K562 (cell line): ENCODE measurements at regions not wholly inside any gene's neighbourhood (a gene's known extent, or its start where the extent isn't known, plus 50 kb on each side); places are given as distances from the start of the nearest gene placed in this dataset.

Experiments
- ATAC-seq: fragments of 200-7000 bp; cut with Tn5 transposase; 3 replicates; pipeline ENCODE4 v1.9.1; 2020; ENCODE audit warnings: moderate library complexity
- BruUV-seq: library from RNA; stranded (reverse); fragments of 400-500 nt; replicated peaks from 2 replicates; lab custom pipeline; 2021; lab: Mats Ljungman, UMichigan
- CTCF ChIA-PET: fragments of 300-600 bp; formaldehyde crosslinking; extraction: SDS; loops from one replicate; lab custom pipeline; 2021; ENCODE audit warnings: low intra/inter-chr PET ratio; lab: Yijun Ruan, JAX
- POLR2A ChIA-PET: fragments of 300-600, 350-650 bp; sonication (Branson Sonifier 250); formaldehyde crosslinking; extraction: SDS; loops from one replicate; lab custom pipeline; 2021; ENCODE audit warnings: antibody characterized with exemption, inconsistent platforms; lab: Yijun Ruan, JAX
- DNase-seq, 4 experiments: peaks; one replicate each; pipeline versions ENCODE4 v3.0.0 to v3.0.0-alpha.2; 2011 to 2018; ENCODE audit warnings: low spot score in 3 of 4, mixed read lengths in 3 of 4; ENCODE audit errors: extremely low read depth in 1 of 4
- FAIRE-seq: peaks from 2 replicates; lab custom pipeline; 2011; peaks lifted over from hg19 to GRCh38; lab: Jason Lieb, UNC
- H2AFZ ChIP-seq: 2 replicates; pipeline ENCODE4 v1.6.0; 2011; ENCODE audit warnings: low read depth, low read length, control low read depth, inconsistent platforms
- H3K27ac ChIP-seq: fragments of 200-600 bp; 3 replicates; pipeline ENCODE4 v1.8.0; 2011; ENCODE audit warnings: low read depth, mild to moderate bottlenecking, control low read depth, inconsistent platforms, low read length, moderate library complexity, mixed read lengths; ENCODE audit errors: extremely low read depth
- H3K27me3 ChIP-seq, 2 experiments: fragments of 300-600 bp in 1 of 2; 2 replicates in 1 of 2; 3 replicates in 1 of 2; pipeline versions ENCODE4 v1.6.0 to v1.8.0; 2011; ENCODE audit warnings: inconsistent platforms in 2 of 2, low read length in 2 of 2, mild to moderate bottlenecking in 1 of 2, mixed read lengths in 1 of 2, moderate library complexity in 1 of 2; ENCODE audit not compliant: control insufficient read depth in 2 of 2, insufficient read depth in 2 of 2
- H3K36me3 ChIP-seq: fragments of 300-600 bp; 3 replicates; pipeline ENCODE4 v1.8.0; 2011; ENCODE audit warnings: mild to moderate bottlenecking, low read length, inconsistent platforms; ENCODE audit not compliant: control insufficient read depth, insufficient read depth
- H3K4me1 ChIP-seq, 2 experiments: fragments of 200-600 bp in 1 of 2; replicated peaks in 1 of 2; 2 replicates in 1 of 2; 3 replicates in 1 of 2; pipeline versions ENCODE4 v1.5.1 to v1.8.0; 2011; ENCODE audit warnings: inconsistent platforms in 2 of 2, low read length in 2 of 2, mild to moderate bottlenecking in 1 of 2, mixed read lengths in 1 of 2, moderate library complexity in 1 of 2; ENCODE audit not compliant: control insufficient read depth in 2 of 2, insufficient read depth in 2 of 2
- H3K4me2 ChIP-seq: 2 replicates; pipeline ENCODE4 v1.6.1; 2011; ENCODE audit warnings: low read length, control low read depth, inconsistent platforms, mixed read lengths; ENCODE audit not compliant: insufficient read depth
- H3K4me3 ChIP-seq: fragments of 200-600 bp; sonication (generic), shearing (Covaris generic); 2 replicates; pipeline ENCODE4 v1.5.1; 2016; ENCODE audit warnings: control low read depth, inconsistent platforms
- H3K79me2 ChIP-seq: fragments of 200-600 bp; 3 replicates; pipeline ENCODE4 v1.8.0; 2011; ENCODE audit warnings: low read length, inconsistent platforms; ENCODE audit not compliant: control insufficient read depth, insufficient read depth
- H3K9ac ChIP-seq, 2 experiments: 2 replicates each; pipeline versions ENCODE4 v1.6.0 to v1.6.1; 2011; ENCODE audit warnings: low read depth in 2 of 2, low read length in 2 of 2, control low read depth in 1 of 2, inconsistent platforms in 1 of 2, mild to moderate bottlenecking in 1 of 2, mixed read lengths in 1 of 2; ENCODE audit not compliant: insufficient read depth in 1 of 2
- H3K9me1 ChIP-seq: one replicate; pipeline ENCODE4 v1.6.0; 2011; ENCODE audit warnings: inconsistent platforms, mild to moderate bottlenecking, low read length, moderate library complexity; ENCODE audit not compliant: control insufficient read depth, insufficient read depth
- H3K9me3 ChIP-seq: replicated peaks from 2 replicates; pipeline ENCODE4 v1.5.1; 2011; ENCODE audit warnings: low read depth, low read length, inconsistent platforms; ENCODE audit not compliant: control insufficient read depth, insufficient read depth
- H4K20me1 ChIP-seq: replicated peaks from 2 replicates; pipeline ENCODE4 v1.6.1; 2011; ENCODE audit warnings: low read length, inconsistent platforms, mixed read lengths; ENCODE audit not compliant: control insufficient read depth, insufficient read depth
- CHD1 ChIP-seq: fragments of 200-600 bp; sonication (generic); IDR thresholded peaks from one replicate; pipeline ENCODE4 v1.6.1; 2012; ENCODE audit warnings: mild to moderate bottlenecking, moderate library complexity, low read length, inconsistent platforms
- COPS2 ChIP-seq: fragments of 450-650 bp; conservative IDR thresholded peaks from 2 replicates; pipeline ENCODE4 v1.6.1; 2016; ENCODE audit warnings: mild to moderate bottlenecking, moderate library complexity
- MTA2 ChIP-seq: fragments of 450-650 bp; IDR thresholded peaks from 2 replicates; pipeline ENCODE4 v1.6.1; 2016; ENCODE audit warnings: low read depth
- NCOA6 ChIP-seq: fragments of 450-650 bp; IDR thresholded peaks from 2 replicates; pipeline ENCODE4 v1.6.1; 2017; ENCODE audit warnings: mild to moderate bottlenecking
- RAD21 ChIP-seq, 2 experiments: fragments of 250-450 bp in 1 of 2; fragments of 450-650 bp in 1 of 2; sonication (Bioruptor Pico) in 1 of 2; formaldehyde crosslinking in 1 of 2; IDR thresholded peaks in 1 of 2; conservative IDR thresholded peaks in 1 of 2; 2 replicates each; pipeline versions ENCODE4 v1.4.0 to v1.8.0; 2020 to 2022; ENCODE audit warnings: mild to moderate bottlenecking in 2 of 2, moderate library complexity in 1 of 2
- ZBTB33 ChIP-seq: sonication (generic); formaldehyde crosslinking; IDR thresholded peaks from 2 replicates; pipeline ENCODE4 v1.8.1; 2023; ENCODE audit warnings: mild to moderate bottlenecking, missing genetic modification reagents
- ZNF740 ChIP-seq, 3 experiments: fragments of 200-800 bp in 1 of 3; sonication (Bioruptor generic) in 1 of 3; sonication (generic) in 1 of 3; formaldehyde crosslinking in 1 of 3; IDR thresholded peaks; 2 replicates each; pipeline versions ENCODE4 v1.6.1 to v1.8.0; 2016 to 2022; ENCODE audit warnings: mild to moderate bottlenecking in 2 of 3, missing compliant biosample characterization in 2 of 3, missing genetic modification characterization in 2 of 3, missing genetic modification reagents in 1 of 3
- WGBS: fragments of 100-300 bp; shearing (Covaris generic); methylation state at CpG from one replicate; pipeline ENCODE4 v1.1.6; 2016; ENCODE audit warnings: low coverage, mixed read lengths; ENCODE audit not compliant: insufficient coverage; ENCODE audit errors: missing lambda C conversion rate; 5-methylcytosine and 5-hydroxymethylcytosine counted together
- in situ Hi-C: fragments of 300-500 bp; cut with MboI; formaldehyde crosslinking; loops from 4 replicates; pipeline ENCODE4 v1.15.0; 2018; ENCODE audit warnings: inconsistent platforms, mixed read lengths
- intact Hi-C: fragments of 100-400 bp; cut with micrococcal nuclease; formaldehyde crosslinking; loops from 2 replicates; pipeline ENCODE4 v1.14.2; 2022

- intact Hi-C loops, result no loop called here
- Histone ChIP-seq H3K9me3 (0 out of 2 replicates have a peak, but pooled peaks cover 2% of the 10 kb centered on the region), H3K27ac (no peak overlapping the region), H3K9ac (no peak overlapping the region), H3K79me2 (no peaks in the 10 kb centered on the region), H3K27me3 (no peaks in the 10 kb centered on the region), H3K36me3 (no peaks in the 10 kb centered on the region), H3K4me3 (no peak overlapping the region), H3K9me1 (no peaks in the 10 kb centered on the region)
- POLR2A ChIA-PET, result no interaction called here
- ATAC-seq (no peak), DNase-seq (no peak)
- CTCF ChIA-PET, result interaction anchor here (0.6 kb wide), 1 partner anchor 1684 kb away, joined by 3 read pairs; no protein-coding TSS in a partner anchor
- in situ Hi-C loops, result no loop called here
- no TSS peak for BruUV-seq
- TF ChIP-seq RAD21 (CRISPR knock-in tag; conservative IDR thresholded peaks at IDR 0.05 in 1 of 2, IDR thresholded peaks at IDR 0.05 in 1 of 2), result no peak
- TF ChIP-seq NCOA6, result no peak
- TF ChIP-seq MTA2, result no peak
- no peak for TF ChIP-seq ZBTB33 (CRISPR knock-in tag)
- TF ChIP-seq ZNF740 (CRISPR knock-in tag; IDR thresholded peaks at IDR 0.05), result no peak
- TF ChIP-seq ZNF740 (tag; IDR thresholded peaks at IDR 0.05), result no peak
- no peak for TF ChIP-seq COPS2
- no peak for TF ChIP-seq CHD1
- TF ChIP-seq, all 486 proteins: peak for 0
- Histone ChIP-seq H3K4me1 (no peaks in the 10 kb centered on the region), H2AFZ (no peak overlapping the region), H3K4me2 (no peak overlapping the region), H4K20me1 (no peaks in the 10 kb centered on the region)
- no peak for FAIRE-seq
- WGBS, result 0% methylated on average over 1 of the region's 1 CpG
Observed at GRCh38 chr2:167506395-167506794, 618.1 kb downstream of the XIRP2 start.
